Endothelial cell of umbilical vein (primary cell): ENCODE measurements at regions not wholly inside any gene's neighbourhood (a gene's known extent, or its start where the extent isn't known, plus 50 kb on each side); places are given as distances from the start of the nearest gene placed in this dataset.

Source experiments
- BruUV-seq: library from RNA; stranded (reverse); fragments of 400-500 nt; replicated peaks from 2 replicates; lab custom pipeline; 2021; lab: Mats Ljungman, UMichigan
- CTCF ChIA-PET: fragments of 300-600, 350-600 bp; sonication (Branson Sonifier 250); formaldehyde crosslinking; loops from one replicate; lab custom pipeline; 2021; ENCODE audit warnings: antibody characterized with exemption, inconsistent platforms; lab: Charles Lee
- POLR2A ChIA-PET: fragments of 300-600, 350-600 bp; sonication (Branson Sonifier 250); formaldehyde crosslinking; loops from one replicate; lab custom pipeline; 2021; ENCODE audit warnings: antibody characterized with exemption, inconsistent platforms; lab: Charles Lee
- DNase-seq: peaks from one replicate; pipeline ENCODE4 v3.0.0-alpha.2; 2011; ENCODE audit warnings: low read depth, low spot score
- FAIRE-seq: peaks from 2 replicates; lab custom pipeline; 2011; peaks lifted over from hg19 to GRCh38; lab: Jason Lieb, UNC
- H2AFZ ChIP-seq: 2 replicates; pipeline ENCODE4 v1.6.0; 2012; ENCODE audit warnings: low read depth, low read length, control low read depth, inconsistent platforms
- H3K27ac ChIP-seq: 2 replicates; pipeline ENCODE4 v1.5.1; 2011; ENCODE audit warnings: low read depth, mild to moderate bottlenecking, control low read depth, low read length, moderate library complexity; ENCODE audit not compliant: insufficient read depth
- H3K27me3 ChIP-seq, 2 experiments: 2 replicates each; pipeline versions ENCODE4 v1.6.0 to v1.6.1; 2011; ENCODE audit warnings: low read length in 2 of 2, mixed read lengths in 1 of 2; ENCODE audit not compliant: control insufficient read depth in 2 of 2, insufficient read depth in 2 of 2
- H3K36me3 ChIP-seq, 2 experiments: 2 replicates in 1 of 2; 3 replicates in 1 of 2; pipeline ENCODE4 v1.5.1; 2011; ENCODE audit warnings: low read length in 2 of 2, mild to moderate bottlenecking in 1 of 2, moderate library complexity in 1 of 2; ENCODE audit not compliant: control insufficient read depth in 2 of 2, insufficient read depth in 2 of 2; ENCODE audit errors: extremely low read depth in 1 of 2
- H3K4me1 ChIP-seq: 3 replicates; pipeline ENCODE4 v1.5.1; 2011; ENCODE audit warnings: mild to moderate bottlenecking, low read length; ENCODE audit not compliant: control insufficient read depth, insufficient read depth; ENCODE audit errors: extremely low read depth
- H3K4me2 ChIP-seq: 2 replicates; pipeline ENCODE4 v1.6.1; 2011; ENCODE audit warnings: low read length, control low read depth, mixed read lengths; ENCODE audit not compliant: insufficient read depth
- H3K4me3 ChIP-seq, 3 experiments: fragments of 200-600 bp in 1 of 3; sonication (generic), shearing (Covaris generic) in 1 of 3; replicated peaks in 1 of 3; 2 replicates each; pipeline ENCODE4 v1.5.1; 2011 to 2016; ENCODE audit warnings: control low read depth in 3 of 3, low read length in 3 of 3, mild to moderate bottlenecking in 2 of 3, inconsistent platforms in 1 of 3, low read depth in 1 of 3, moderate library complexity in 1 of 3; ENCODE audit not compliant: insufficient read depth in 1 of 3
- H3K79me2 ChIP-seq: 2 replicates; pipeline ENCODE4 v1.6.0; 2012; ENCODE audit warnings: low read length, inconsistent platforms; ENCODE audit not compliant: control insufficient read depth, insufficient read depth
- H3K9ac ChIP-seq: replicated peaks from 2 replicates; pipeline ENCODE3; 2011; ENCODE audit warnings: low read length, control low read depth; ENCODE audit not compliant: insufficient read depth; ENCODE audit errors: extremely low read depth
- H3K9me1 ChIP-seq: replicated peaks from 3 replicates; pipeline ENCODE4 v1.6.0; 2011; ENCODE audit warnings: mild to moderate bottlenecking, low read length; ENCODE audit not compliant: control insufficient read depth, insufficient read depth; ENCODE audit errors: extremely low read depth
- H3K9me3 ChIP-seq: replicated peaks from 2 replicates; pipeline ENCODE4 v1.5.1; 2012; ENCODE audit warnings: low read length, inconsistent platforms; ENCODE audit not compliant: control insufficient read depth, insufficient read depth
- H4K20me1 ChIP-seq: replicated peaks from 2 replicates; pipeline ENCODE3; 2011; ENCODE audit warnings: mild to moderate bottlenecking, low read length; ENCODE audit not compliant: control insufficient read depth, insufficient read depth; ENCODE audit errors: extremely low read depth
- EZH2 ChIP-seq: IDR thresholded peaks from 2 replicates; pipeline ENCODE4 v1.6.1; 2012; ENCODE audit warnings: borderline replicate concordance, low read depth, mild to moderate bottlenecking, moderate library complexity, low read length, inconsistent platforms; ENCODE audit not compliant: severe bottlenecking
- FOS ChIP-seq: IDR thresholded peaks from 2 replicates; pipeline ENCODE4 v1.6.1; 2011; ENCODE audit warnings: mild to moderate bottlenecking, low read length, moderate library complexity, borderline replicate concordance; ENCODE audit not compliant: insufficient read depth
- GATA2 ChIP-seq: IDR thresholded peaks from 2 replicates; pipeline ENCODE4 v1.7.0; 2011; ENCODE audit warnings: low read depth, mild to moderate bottlenecking, moderate library complexity, mixed read lengths, low read length; ENCODE audit not compliant: insufficient read length, insufficient read depth
- POLR2A ChIP-seq: IDR thresholded peaks from 2 replicates; pipeline ENCODE4 v1.6.1; 2012; ENCODE audit warnings: low read depth, mild to moderate bottlenecking, control low read depth, low read length
- POLR2AphosphoS5 ChIP-seq: IDR thresholded peaks from 2 replicates; pipeline ENCODE4 v1.6.1; 2012; ENCODE audit warnings: low read depth, mild to moderate bottlenecking, control low read depth, low read length, moderate library complexity; ENCODE audit not compliant: insufficient read depth
- dilution Hi-C: fragments of 300-500 bp; cut with MboI; formaldehyde crosslinking; loops from one replicate; pipeline ENCODE4 v1.15.0; 2019; ENCODE audit warnings: low sequenced_read_pairs; ENCODE audit not compliant: extremely low pct_ligation_motif_present
- intact Hi-C: fragments of 100-400 bp; cut with micrococcal nuclease; formaldehyde crosslinking; loops from one replicate; pipeline ENCODE4 v1.10.0; 2022
- TF ChIP-seq, protein P1 (sequence below): IDR thresholded peaks from 2 replicates; pipeline ENCODE4 v1.6.1; 2011; ENCODE audit not compliant: insufficient read depth, insufficient read length
- TF ChIP-seq, protein P2 (sequence below), 2 donors: IDR thresholded peaks; 1 replicate in 1 of 2; 2 replicates in 1 of 2; pipeline ENCODE4 v1.5.1; 2011; ENCODE audit warnings: low read length in 2 of 2, mild to moderate bottlenecking in 2 of 2, moderate library complexity in 2 of 2, control low read depth in 1 of 2, inconsistent platforms in 1 of 2, low read depth in 1 of 2; ENCODE audit not compliant: insufficient read depth in 1 of 2; ENCODE audit errors: extremely low read depth in 1 of 2

- DNase-seq (peak; percentile 61), FAIRE-seq (no peak)
- H3K4me3 ChIP-seq = no peak overlapping the region
- no peak overlapping the region for H2AFZ ChIP-seq
- intact Hi-C loops = no loop called here
- no peaks in the 10 kb centered on the region for H3K4me1 ChIP-seq
- peaks cover 0 to 1% of the 10 kb centered on the region in 2 experiments for H3K27me3 ChIP-seq
- BruUV-seq = no TSS peak
- ChIA-PET POLR2A (no interaction called here), CTCF (no interaction called here)
- no peak overlapping the region for H3K27ac ChIP-seq
- no peaks in the 10 kb centered on the region for H3K36me3 ChIP-seq
- H3K9ac ChIP-seq = no peak overlapping the region
- H3K79me2 ChIP-seq = no peaks in the 10 kb centered on the region
- no peaks in the 10 kb centered on the region for H4K20me1 ChIP-seq
- no peak overlapping the region for H3K4me2 ChIP-seq
- TF ChIP-seq, protein P1, sequence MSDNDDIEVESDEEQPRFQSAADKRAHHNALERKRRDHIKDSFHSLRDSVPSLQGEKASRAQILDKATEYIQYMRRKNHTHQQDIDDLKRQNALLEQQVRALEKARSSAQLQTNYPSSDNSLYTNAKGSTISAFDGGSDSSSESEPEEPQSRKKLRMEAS = no peak
- TF ChIP-seq, protein P2, sequence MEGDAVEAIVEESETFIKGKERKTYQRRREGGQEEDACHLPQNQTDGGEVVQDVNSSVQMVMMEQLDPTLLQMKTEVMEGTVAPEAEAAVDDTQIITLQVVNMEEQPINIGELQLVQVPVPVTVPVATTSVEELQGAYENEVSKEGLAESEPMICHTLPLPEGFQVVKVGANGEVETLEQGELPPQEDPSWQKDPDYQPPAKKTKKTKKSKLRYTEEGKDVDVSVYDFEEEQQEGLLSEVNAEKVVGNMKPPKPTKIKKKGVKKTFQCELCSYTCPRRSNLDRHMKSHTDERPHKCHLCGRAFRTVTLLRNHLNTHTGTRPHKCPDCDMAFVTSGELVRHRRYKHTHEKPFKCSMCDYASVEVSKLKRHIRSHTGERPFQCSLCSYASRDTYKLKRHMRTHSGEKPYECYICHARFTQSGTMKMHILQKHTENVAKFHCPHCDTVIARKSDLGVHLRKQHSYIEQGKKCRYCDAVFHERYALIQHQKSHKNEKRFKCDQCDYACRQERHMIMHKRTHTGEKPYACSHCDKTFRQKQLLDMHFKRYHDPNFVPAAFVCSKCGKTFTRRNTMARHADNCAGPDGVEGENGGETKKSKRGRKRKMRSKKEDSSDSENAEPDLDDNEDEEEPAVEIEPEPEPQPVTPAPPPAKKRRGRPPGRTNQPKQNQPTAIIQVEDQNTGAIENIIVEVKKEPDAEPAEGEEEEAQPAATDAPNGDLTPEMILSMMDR (IDR thresholded peaks at IDR 0.05; ENCODE audit: extremely low read depth in 1 of 2, insufficient read depth in 1 of 2, low read depth in 1 of 2, low read length in 2 of 2) = no peak
- TF ChIP-seq POLR2A = no peak
- no peak for TF ChIP-seq FOS
- TF ChIP-seq POLR2AphosphoS5 = no peak
- TF ChIP-seq EZH2 = no peak
- TF ChIP-seq GATA2 = no peak
- H3K9me1 ChIP-seq = no peaks in the 10 kb centered on the region
- dilution Hi-C loops = no loop called here
- H3K9me3 ChIP-seq = no peaks in the 10 kb centered on the region
Observed at GRCh38 chr21:16969636-16970035, 543.2 kb upstream of the CXADR start.
